ENCODE measurements at regions not wholly inside any gene's neighbourhood (a gene's known extent, or its start where the extent isn't known, plus 50 kb on each side); places are given as distances from the start of the nearest gene placed in this dataset.

DNA sequence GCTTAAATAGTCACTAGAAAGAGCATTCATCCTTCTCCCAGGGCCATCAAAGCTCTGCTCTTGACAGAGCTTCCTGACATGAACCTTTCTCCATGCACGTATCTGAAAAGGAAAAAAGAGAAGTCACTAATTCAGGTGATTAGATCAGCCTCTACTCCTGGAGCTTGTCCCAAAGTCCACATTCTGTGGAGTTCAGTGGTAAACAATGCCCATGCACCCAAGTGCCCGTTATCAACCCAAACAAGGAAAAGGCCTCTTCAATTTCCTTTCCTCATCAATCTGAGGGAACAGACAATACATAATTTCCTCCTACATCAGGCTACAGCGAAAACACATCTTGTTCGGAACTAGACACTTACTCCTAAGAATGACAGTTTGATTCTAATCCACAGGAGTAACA, 129.2 kb upstream of the PCSK2 start:
- TF ChIP-seq POLR2AphosphoS5 (IDR thresholded peaks at IDR 0.05) (no peak), POLR2A (IDR thresholded peaks at IDR 0.05) (no peak), EP300 (IDR thresholded peaks at IDR 0.05) (no peak)
- TF ChIP-seq, protein P1, sequence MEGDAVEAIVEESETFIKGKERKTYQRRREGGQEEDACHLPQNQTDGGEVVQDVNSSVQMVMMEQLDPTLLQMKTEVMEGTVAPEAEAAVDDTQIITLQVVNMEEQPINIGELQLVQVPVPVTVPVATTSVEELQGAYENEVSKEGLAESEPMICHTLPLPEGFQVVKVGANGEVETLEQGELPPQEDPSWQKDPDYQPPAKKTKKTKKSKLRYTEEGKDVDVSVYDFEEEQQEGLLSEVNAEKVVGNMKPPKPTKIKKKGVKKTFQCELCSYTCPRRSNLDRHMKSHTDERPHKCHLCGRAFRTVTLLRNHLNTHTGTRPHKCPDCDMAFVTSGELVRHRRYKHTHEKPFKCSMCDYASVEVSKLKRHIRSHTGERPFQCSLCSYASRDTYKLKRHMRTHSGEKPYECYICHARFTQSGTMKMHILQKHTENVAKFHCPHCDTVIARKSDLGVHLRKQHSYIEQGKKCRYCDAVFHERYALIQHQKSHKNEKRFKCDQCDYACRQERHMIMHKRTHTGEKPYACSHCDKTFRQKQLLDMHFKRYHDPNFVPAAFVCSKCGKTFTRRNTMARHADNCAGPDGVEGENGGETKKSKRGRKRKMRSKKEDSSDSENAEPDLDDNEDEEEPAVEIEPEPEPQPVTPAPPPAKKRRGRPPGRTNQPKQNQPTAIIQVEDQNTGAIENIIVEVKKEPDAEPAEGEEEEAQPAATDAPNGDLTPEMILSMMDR (IDR thresholded peaks at IDR 0.05) = no peak
- peaks cover 0 to 4% (median 0%) of the 10 kb centered on the region in 3 donors for H3K27me3 ChIP-seq
- no peak overlapping the region for H3K4me3 ChIP-seq
- H3K36me3 ChIP-seq = no peaks in the 10 kb centered on the region
- 34 to 48% (median 39%) methylated on average over 4 of the region's 4 CpGs for WGBS, 5 donors
- H3K27ac ChIP-seq = no peak overlapping the region
- intact Hi-C loops (cut with DNase I; ENCODE audit: low total_unique reads) = no loop called here
- no peaks in the 10 kb centered on the region for H3K4me1 ChIP-seq
- peak in 1 of 2 donors; percentile 41 for DNase-seq
- no peaks in the 10 kb centered on the region for H3K9me3 ChIP-seq

DNA sequence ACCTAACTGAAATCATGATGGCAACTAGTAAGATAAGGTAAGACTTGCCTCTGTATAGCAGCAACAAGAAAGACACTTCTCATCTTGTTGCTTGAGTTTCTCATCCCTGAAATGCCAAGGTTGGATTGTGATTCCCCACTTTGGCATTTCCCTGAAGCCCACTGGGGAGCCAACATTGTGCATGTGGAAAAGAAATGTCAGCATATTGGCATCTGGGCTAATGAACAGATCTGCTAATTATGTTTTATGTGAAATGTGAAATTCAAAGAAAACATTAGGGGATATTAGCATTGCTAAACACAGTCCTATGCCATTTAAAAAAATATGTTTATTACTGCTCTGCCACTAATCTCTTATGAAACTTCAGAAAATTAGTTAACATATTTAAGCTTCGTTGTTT, 126.3 kb upstream of the PCSK2 start:
- H3K27ac ChIP-seq = no peak overlapping the region
- H3K36me3 ChIP-seq = no peaks in the 10 kb centered on the region
- 75 to 93% (median 78%) methylated on average over 1 of the region's 1 CpG for WGBS, 5 donors
- H3K4me1 ChIP-seq = no peaks in the 10 kb centered on the region
- peaks cover 0 to 4% (median 0%) of the 10 kb centered on the region in 3 donors for H3K27me3 ChIP-seq
- H3K4me3 ChIP-seq = no peak overlapping the region
- DNase-seq = no peak
- TF ChIP-seq EP300 (IDR thresholded peaks at IDR 0.05) = no peak
- TF ChIP-seq, protein P1 (IDR thresholded peaks at IDR 0.05) = no peak
- no peak for TF ChIP-seq POLR2A (IDR thresholded peaks at IDR 0.05)
- TF ChIP-seq POLR2AphosphoS5 (IDR thresholded peaks at IDR 0.05) = no peak
- intact Hi-C loops (cut with DNase I; ENCODE audit: low total_unique reads) = no loop called here
- no peaks in the 10 kb centered on the region for H3K9me3 ChIP-seq

DNA sequence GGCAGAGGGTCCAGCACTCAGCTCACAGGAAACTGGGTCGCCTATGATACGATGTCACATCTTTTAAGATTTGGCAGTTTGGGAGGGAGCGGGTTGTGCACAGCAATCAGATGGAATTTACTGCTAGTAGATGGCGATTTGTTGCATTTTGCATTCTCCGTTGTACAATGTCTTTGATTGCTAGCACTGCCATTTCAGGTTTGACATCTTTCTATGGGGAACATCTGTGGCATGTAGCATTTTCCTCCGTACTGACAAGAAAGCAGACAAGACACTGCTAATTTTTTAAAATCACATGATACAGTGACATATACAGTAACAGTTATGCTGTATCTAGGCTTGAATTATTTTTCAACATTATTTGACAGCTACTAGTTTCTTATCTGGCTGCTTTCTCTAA, 119.7 kb upstream of the PCSK2 start:
- TF ChIP-seq, protein P1 (IDR thresholded peaks at IDR 0.05) = no peak
- no peak for TF ChIP-seq POLR2A (IDR thresholded peaks at IDR 0.05)
- TF ChIP-seq EP300 (IDR thresholded peaks at IDR 0.05) = no peak
- no peak for TF ChIP-seq POLR2AphosphoS5 (IDR thresholded peaks at IDR 0.05)
- intact Hi-C loops (cut with DNase I; ENCODE audit: low total_unique reads) = no loop called here
- Histone ChIP-seq H3K27me3 (no peaks in the 10 kb centered on the region), H3K27ac (no peak overlapping the region), H3K9me3 (no peaks in the 10 kb centered on the region), H3K4me3 (no peak overlapping the region), H3K4me1 (no peaks in the 10 kb centered on the region), H3K36me3 (no peaks in the 10 kb centered on the region)
- WGBS, 5 donors = 82 to 94% (median 90%) methylated on average over 6 of the region's 6 CpGs
- DNase-seq = no peak

DNA sequence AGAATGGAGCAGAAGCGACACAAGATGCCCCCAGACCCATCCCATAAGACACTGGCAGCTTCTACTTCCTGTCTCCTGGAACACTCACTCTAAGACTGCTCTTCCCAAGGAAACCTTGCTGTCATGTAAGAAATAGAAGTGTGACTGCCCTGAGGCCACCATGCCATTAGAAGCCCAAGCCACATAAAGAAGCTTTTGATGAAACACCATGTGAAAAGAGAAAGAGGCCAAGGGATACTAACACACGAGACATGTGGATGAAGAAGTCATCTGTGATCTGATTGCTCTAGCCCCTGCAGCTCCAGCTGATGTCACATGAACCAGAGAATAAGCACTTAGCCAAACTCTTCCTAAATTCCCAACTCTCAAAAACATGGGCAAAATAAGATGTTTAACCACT, 117.9 kb upstream of the PCSK2 start:
- TF ChIP-seq, protein P1 (IDR thresholded peaks at IDR 0.05) = no peak
- TF ChIP-seq EP300 (IDR thresholded peaks at IDR 0.05) = no peak
- TF ChIP-seq POLR2AphosphoS5 (IDR thresholded peaks at IDR 0.05) = no peak
- TF ChIP-seq POLR2A (IDR thresholded peaks at IDR 0.05) = no peak
- no peak overlapping the region for H3K27ac ChIP-seq
- no peaks in the 10 kb centered on the region for H3K36me3 ChIP-seq
- intact Hi-C loops (cut with DNase I; ENCODE audit: low total_unique reads) = no loop called here
- H3K9me3 ChIP-seq = no peaks in the 10 kb centered on the region
- H3K27me3 ChIP-seq = no peaks in the 10 kb centered on the region
- 53 to 69% (median 59%) methylated on average over 2 of the region's 2 CpGs for WGBS, 5 donors
- no peaks in the 10 kb centered on the region for H3K4me1 ChIP-seq
- DNase-seq = no peak
- H3K4me3 ChIP-seq = no peak overlapping the region

Measured in stomach (tissue), 8 donors.